PC-3 (cell line): ENCODE measurements at regions not wholly inside any gene's neighbourhood (a gene's known extent, or its start where the extent isn't known, plus 50 kb on each side); places are given as distances from the start of the nearest gene placed in this dataset.

ENCODE experiments used
- ATAC-seq: fragments of 200-7000 bp; cut with Tn5 transposase; 2 replicates; pipeline ENCODE4 v1.9.1; 2020; ENCODE audit warnings: mild to moderate bottlenecking, moderate library complexity
- BruUV-seq: library from RNA; stranded (reverse); fragments of 400-500 nt; replicated peaks from 2 replicates; lab custom pipeline; 2021; lab: Mats Ljungman, UMichigan
- CTCF ChIA-PET: fragments of 300-600 bp; sonication (Branson Sonifier 250); formaldehyde crosslinking; loops from one replicate; lab custom pipeline; 2022; ENCODE audit warnings: antibody characterized with exemption; lab: Charles Lee
- POLR2A ChIA-PET: fragments of 300-600 bp; sonication (Branson Sonifier 250); formaldehyde crosslinking; loops from one replicate; lab custom pipeline; 2022; ENCODE audit warnings: antibody characterized with exemption; ENCODE audit not compliant: unreplicated experiment; lab: Charles Lee
- DNase-seq: peaks from one replicate; pipeline ENCODE4 v3.0.0-alpha.2; 2015
- H2AFZ ChIP-seq: fragments of 300-600 bp; sonication (generic); 2 replicates; pipeline ENCODE4 v1.6.0; 2016; ENCODE audit warnings: antibody characterized with exemption, low read length
- H3F3A ChIP-seq: fragments of 300-600 bp; sonication (generic); one replicate; pipeline ENCODE4 v1.6.0; 2017; ENCODE audit warnings: antibody characterized with exemption, low read length, control low read depth, mild to moderate bottlenecking; ENCODE audit not compliant: unreplicated experiment
- H3K27ac ChIP-seq: fragments of 300-600 bp; sonication (generic); 2 replicates; pipeline ENCODE4 v1.5.1; 2016; ENCODE audit warnings: mild to moderate bottlenecking, low read length
- H3K27me3 ChIP-seq: fragments of 300-600 bp; sonication (generic); 2 replicates; pipeline ENCODE4 v1.6.1; 2016; ENCODE audit warnings: low read length, mixed read lengths
- H3K36me3 ChIP-seq: fragments of 300-600 bp; sonication (generic); 2 replicates; pipeline ENCODE4 v1.6.1; 2016; ENCODE audit warnings: low read depth, mixed run types, low read length, mixed read lengths
- H3K4me1 ChIP-seq: fragments of 300-600 bp; sonication (generic); 2 replicates; pipeline ENCODE4 v1.5.1; 2016; ENCODE audit warnings: low read length; ENCODE audit not compliant: insufficient read depth
- H3K4me2 ChIP-seq: fragments of 300-600 bp; sonication (generic); 2 replicates; pipeline ENCODE4 v1.6.0; 2016; ENCODE audit warnings: low read length
- H3K4me3 ChIP-seq: fragments of 300-600 bp; sonication (generic); 2 replicates; pipeline ENCODE4 v1.5.1; 2016; ENCODE audit warnings: mild to moderate bottlenecking, low read length, mixed read lengths
- H3K79me2 ChIP-seq: fragments of 300-600 bp; sonication (generic); 2 replicates; pipeline ENCODE4 v1.6.1; 2017; ENCODE audit warnings: low read length, mixed read lengths
- H3K9ac ChIP-seq: fragments of 300-600 bp; sonication (generic); 2 replicates; pipeline ENCODE4 v1.6.0; 2016; ENCODE audit warnings: mild to moderate bottlenecking, low read length
- H3K9me2 ChIP-seq: fragments of 300-600 bp; sonication (generic); replicated peaks from 2 replicates; pipeline ENCODE4 v1.6.1; 2016; ENCODE audit warnings: mixed run types, low read length, mixed read lengths
- H3K9me3 ChIP-seq: fragments of 300-600 bp; sonication (generic); 2 replicates; pipeline ENCODE4 v1.6.1; 2016; ENCODE audit warnings: low read length, mixed read lengths
- H4K20me1 ChIP-seq: fragments of 300-600 bp; sonication (generic); 2 replicates; pipeline ENCODE4 v1.6.1; 2016; ENCODE audit warnings: low read length, mixed read lengths
- CTCF ChIP-seq: fragments of 300-600 bp; sonication (generic); conservative IDR thresholded peaks from 2 replicates; pipeline ENCODE4 v1.5.1; 2017; ENCODE audit warnings: antibody characterized with exemption, low read depth, mild to moderate bottlenecking, low read length
- EZH2 ChIP-seq: fragments of 300-600 bp; sonication (generic); IDR thresholded peaks from one replicate; pipeline ENCODE4 v1.6.1; 2017; ENCODE audit warnings: antibody characterized with exemption, mild to moderate bottlenecking, low read length; ENCODE audit not compliant: unreplicated experiment
- EZH2phosphoT487 ChIP-seq: fragments of 300-600 bp; sonication (generic); IDR thresholded peaks from 2 replicates; pipeline ENCODE4 v1.6.1; 2018; ENCODE audit warnings: mild to moderate bottlenecking, antibody characterized with exemption, low read length, borderline replicate concordance
- intact Hi-C: fragments of 100-400 bp; cut with micrococcal nuclease; formaldehyde crosslinking; loops from 2 replicates; pipeline ENCODE4 v1.9.0; 2023

DNA sequence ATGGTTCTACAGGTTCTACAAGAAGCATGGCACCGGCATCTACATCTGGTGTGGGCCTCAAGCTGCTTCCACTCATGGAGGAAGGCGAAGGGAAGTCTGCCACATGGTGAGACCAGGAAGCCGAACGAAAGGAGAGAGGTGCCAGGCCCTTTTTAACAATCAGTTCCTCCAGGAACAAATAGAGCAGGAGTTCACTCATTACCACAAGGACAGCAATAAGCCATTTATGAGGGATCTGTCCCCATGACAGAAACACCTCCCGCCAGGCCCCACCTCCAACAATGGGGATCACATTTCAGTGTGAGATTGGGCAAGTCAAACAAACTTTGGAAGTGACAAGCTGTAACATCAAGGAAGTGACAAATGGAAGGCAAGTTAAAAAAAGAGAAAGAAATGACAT lies 95.5 kb upstream of the PTPN3 start:
- no peaks in the 10 kb centered on the region for H3K9me3 ChIP-seq
- DNase-seq (no peak), ATAC-seq (no peak)
- TF ChIP-seq EZH2phosphoT487 (no peak), CTCF (no peak), EZH2 (no peak)
- H3K9ac ChIP-seq: no peak overlapping the region
- no peak overlapping the region for H3K4me3 ChIP-seq
- no peaks in the 10 kb centered on the region for H4K20me1 ChIP-seq
- H3K27ac ChIP-seq: no peak overlapping the region
- no peaks in the 10 kb centered on the region for H3K4me1 ChIP-seq
- ChIA-PET POLR2A (no interaction called here), CTCF (no interaction called here)
- no TSS peak for BruUV-seq
- no peaks in the 10 kb centered on the region for H3K9me2 ChIP-seq
- H3K36me3 ChIP-seq: no peaks in the 10 kb centered on the region
- H3F3A ChIP-seq: no peaks in the 10 kb centered on the region
- H2AFZ ChIP-seq: no peak overlapping the region
- H3K79me2 ChIP-seq: no peaks in the 10 kb centered on the region
- intact Hi-C loops: no loop called here
- H3K27me3 ChIP-seq: no peaks in the 10 kb centered on the region
- no peak overlapping the region for H3K4me2 ChIP-seq

- DNase-seq (no peak), ATAC-seq (no peak)
- H2AFZ ChIP-seq: no peak overlapping the region
- no peak overlapping the region for H3K4me2 ChIP-seq
- ChIA-PET POLR2A (no interaction called here), CTCF (no interaction called here)
- no peak overlapping the region for H3K4me3 ChIP-seq
- no peak overlapping the region for H3K9ac ChIP-seq
- no peaks in the 10 kb centered on the region for H3K36me3 ChIP-seq
- H3K27me3 ChIP-seq: no peaks in the 10 kb centered on the region
- intact Hi-C loops: no loop called here
- no peaks in the 10 kb centered on the region for H3K9me2 ChIP-seq
- H3K4me1 ChIP-seq: peaks cover 12% of the 10 kb centered on the region
- H3K27ac ChIP-seq: no peak overlapping the region
- TF ChIP-seq EZH2: no peak
- no peak for TF ChIP-seq CTCF
- no peak for TF ChIP-seq EZH2phosphoT487
- no peaks in the 10 kb centered on the region for H3F3A ChIP-seq
- no peaks in the 10 kb centered on the region for H3K9me3 ChIP-seq
- H3K79me2 ChIP-seq: no peaks in the 10 kb centered on the region
- BruUV-seq: no TSS peak
- no peaks in the 10 kb centered on the region for H4K20me1 ChIP-seq
Observed at GRCh38 chr9:109597496-109597895, 99.4 kb upstream of the PTPN3 start.

DNA sequence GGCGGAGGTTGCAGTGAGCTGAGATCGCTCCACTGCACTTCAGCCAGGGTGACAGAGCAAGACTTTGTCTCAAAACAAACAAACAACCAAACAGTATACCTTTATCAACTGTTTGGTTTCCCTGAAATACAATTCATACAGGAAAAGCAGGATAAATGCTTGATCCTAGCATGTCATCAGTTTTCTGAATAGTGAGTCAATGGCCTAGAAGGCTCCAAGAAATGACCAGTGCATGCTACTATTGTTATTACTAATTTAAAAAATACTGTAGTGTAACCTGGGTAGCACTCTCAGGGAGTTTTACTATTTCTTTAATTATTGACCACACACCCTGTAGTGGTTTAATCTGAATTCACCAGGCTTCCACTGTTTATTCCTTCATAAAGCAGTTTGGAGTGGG lies 101.0 kb upstream of the PTPN3 start:
- ChIA-PET CTCF (no interaction called here), POLR2A (no interaction called here)
- Histone ChIP-seq H3F3A (no peaks in the 10 kb centered on the region), H4K20me1 (no peaks in the 10 kb centered on the region), H3K9me3 (no peaks in the 10 kb centered on the region), H3K4me1 (peaks cover 12% of the 10 kb centered on the region), H3K79me2 (no peaks in the 10 kb centered on the region), H3K4me2 (no peak overlapping the region), H3K36me3 (no peaks in the 10 kb centered on the region), H3K9ac (no peak overlapping the region), H3K9me2 (no peaks in the 10 kb centered on the region), H3K27me3 (no peaks in the 10 kb centered on the region), H3K27ac (no peak overlapping the region), H2AFZ (no peak overlapping the region), H3K4me3 (no peak overlapping the region)
- ATAC-seq (no peak), DNase-seq (no peak)
- BruUV-seq: no TSS peak
- no peak for TF ChIP-seq EZH2phosphoT487
- TF ChIP-seq CTCF: no peak
- TF ChIP-seq EZH2: no peak
- intact Hi-C loops: no loop called here
